HG03432 (cell line): ENCODE measurements at regions not wholly inside any gene's neighbourhood (a gene's known extent, or its start where the extent isn't known, plus 50 kb on each side); places are given as distances from the start of the nearest gene placed in this dataset.

Source experiments
- ATAC-seq: cut with Tn5 transposase; IDR thresholded peaks from one replicate; pipeline ENCODE4 v1.9.1; 2021; ENCODE audit warnings: mild to moderate bottlenecking, moderate library complexity; ENCODE audit not compliant: unreplicated experiment

DNA sequence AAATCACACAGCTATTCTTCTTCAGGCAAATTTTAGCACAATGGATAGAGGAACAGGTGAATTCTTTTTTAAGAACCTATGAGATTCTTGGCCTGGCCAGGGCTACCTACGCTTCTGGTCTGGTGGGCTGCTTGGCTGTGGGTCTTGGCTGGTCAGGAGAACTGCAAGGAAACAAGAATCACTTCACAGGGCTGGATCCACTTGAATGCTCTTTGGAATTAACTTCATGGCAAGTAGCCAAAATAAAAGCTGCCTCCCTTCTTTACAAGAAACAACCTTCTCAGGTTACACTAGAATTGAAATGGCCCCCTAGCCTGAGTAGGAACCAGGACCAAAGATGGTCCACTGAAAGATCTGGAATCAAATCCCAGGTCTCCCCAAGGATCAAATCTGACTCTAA, 519.1 kb downstream of the IQCM start:
- no peak for ATAC-seq

- ATAC-seq = no peak
Observed at GRCh38 chr4:149296084-149296483, 519.6 kb downstream of the IQCM start.

DNA sequence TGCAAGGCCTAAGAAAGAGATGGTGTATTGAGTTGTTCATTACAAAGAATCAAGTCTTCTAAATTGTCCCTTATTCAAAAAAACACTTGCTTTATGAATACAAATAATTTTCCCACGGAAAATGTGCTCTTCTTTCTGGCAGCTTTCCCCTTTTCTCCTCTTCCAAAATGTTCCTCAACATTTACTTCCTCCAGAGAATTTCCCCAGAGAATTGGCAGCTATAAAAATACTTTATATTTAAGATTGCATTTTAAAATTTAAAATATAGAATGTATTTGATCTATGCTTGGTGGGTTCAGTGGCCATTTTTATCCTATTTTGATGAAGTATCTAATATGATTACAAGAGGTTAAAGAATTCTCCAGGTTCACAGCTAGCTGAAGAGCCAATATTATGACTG, 521.0 kb downstream of the IQCM start:
- ATAC-seq = no peak

DNA sequence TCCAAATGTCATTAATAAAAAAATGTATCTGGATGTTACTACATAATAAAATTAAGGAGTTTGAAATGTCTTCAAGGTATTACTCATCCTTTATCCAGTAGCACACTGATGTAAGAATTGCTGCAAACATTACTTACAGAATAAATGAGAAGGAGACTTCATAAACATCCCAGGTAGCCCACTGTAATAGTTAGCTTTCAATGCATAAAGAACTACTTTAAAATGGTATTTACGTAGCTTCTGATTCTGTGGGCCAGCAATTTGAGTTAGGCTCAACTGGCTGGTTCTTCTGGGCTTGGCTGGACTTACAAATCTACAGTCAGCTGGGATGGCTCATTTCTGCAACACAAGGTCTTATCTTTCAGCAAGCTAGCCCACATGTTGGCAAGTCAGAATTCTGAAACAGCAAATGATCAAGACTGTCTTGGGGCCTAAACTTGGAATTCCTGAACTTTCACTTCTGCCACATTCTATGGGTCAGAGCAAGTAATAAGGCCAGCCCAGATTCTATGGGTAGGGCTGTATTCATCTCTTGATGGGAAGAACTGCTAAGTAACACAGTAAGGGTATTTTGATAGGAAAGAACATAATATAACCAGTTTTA, 522.5 kb downstream of the IQCM start:
- no peak for ATAC-seq

DNA sequence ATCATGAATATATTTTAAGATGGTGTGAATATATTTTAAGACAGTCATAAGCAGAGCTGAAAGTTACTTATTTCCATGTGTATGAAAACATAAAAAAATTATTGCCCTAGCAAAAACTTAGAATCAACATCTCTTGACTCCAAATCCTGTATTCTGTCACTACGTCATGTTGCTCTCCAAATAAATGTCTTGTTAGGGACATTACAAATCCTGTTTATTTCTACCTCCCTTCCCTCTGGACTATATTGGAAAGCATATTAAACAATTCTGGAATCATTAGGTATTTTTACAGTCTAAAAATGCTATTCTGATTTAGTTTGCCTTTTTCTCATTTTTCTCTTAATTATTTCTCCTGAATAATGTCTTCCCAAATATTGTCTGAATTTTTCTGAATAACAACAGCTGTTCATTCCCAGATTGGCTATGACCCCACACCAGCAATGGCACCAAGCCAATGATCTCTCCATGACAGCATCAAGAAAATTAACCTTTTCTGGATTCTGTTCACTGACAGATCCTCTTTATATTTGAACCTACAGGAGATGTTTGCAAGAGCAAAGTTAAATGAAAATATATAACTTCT, 523.1 kb downstream of the IQCM start:
- no peak for ATAC-seq

DNA sequence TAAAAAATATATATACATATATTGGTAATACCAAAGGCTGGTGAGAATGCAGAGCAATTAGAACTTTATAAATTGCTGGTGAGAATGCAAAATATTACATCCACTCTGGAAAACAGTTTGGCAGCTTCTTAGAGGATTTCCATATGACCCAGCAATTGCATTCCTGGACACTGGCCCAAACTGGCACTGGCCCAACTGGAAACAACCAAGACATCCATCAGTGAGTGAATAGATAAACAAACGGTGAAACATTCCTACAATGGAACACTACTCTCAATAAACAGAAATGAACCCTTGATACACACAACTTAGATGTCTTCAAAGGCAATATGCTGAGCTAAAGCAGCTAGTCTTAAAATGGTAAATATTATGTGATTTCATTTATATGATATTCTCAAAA, 524.2 kb downstream of the IQCM start:
- ATAC-seq = no peak

GRCh38 chr4:149280806-149281205, 534.8 kb downstream of the IQCM start:
- ATAC-seq = no peak

- no peak for ATAC-seq
Observed at GRCh38 chr4:149279776-149280175, 535.9 kb downstream of the IQCM start.

- ATAC-seq = no peak
Observed at GRCh38 chr4:149279331-149279730, 536.3 kb downstream of the IQCM start.

DNA sequence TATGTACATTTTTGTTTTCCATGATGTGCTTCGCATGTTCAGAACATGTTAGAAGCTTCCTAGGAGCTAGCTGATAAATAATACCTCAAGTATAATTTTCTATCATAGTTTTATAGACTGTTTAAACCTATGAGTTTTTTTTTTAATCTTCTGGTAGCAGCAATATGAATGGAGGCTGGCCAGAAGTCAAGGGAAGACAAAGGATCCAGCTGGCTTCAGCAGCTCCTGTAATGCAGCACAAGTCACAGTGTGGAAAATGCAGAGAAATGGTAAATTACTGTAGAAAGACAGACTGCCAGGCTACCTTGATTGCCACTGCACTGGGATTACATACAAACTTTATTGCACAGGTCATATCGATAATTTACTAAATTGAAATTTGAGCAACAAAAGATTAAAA, 537.9 kb downstream of the IQCM start:
- ATAC-seq = no peak

- ATAC-seq = no peak
Observed at GRCh38 chr4:149269835-149270234, 545.8 kb downstream of the IQCM start.

- no peak for ATAC-seq
Observed at GRCh38 chr4:149266301-149266700, 549.3 kb downstream of the IQCM start.

- ATAC-seq = no peak
Observed at GRCh38 chr4:149265645-149266044, 550.0 kb downstream of the IQCM start.

GRCh38 chr4:149264093-149264733, 551.4 kb downstream of the IQCM start:
- ATAC-seq = peak; percentile 91

DNA sequence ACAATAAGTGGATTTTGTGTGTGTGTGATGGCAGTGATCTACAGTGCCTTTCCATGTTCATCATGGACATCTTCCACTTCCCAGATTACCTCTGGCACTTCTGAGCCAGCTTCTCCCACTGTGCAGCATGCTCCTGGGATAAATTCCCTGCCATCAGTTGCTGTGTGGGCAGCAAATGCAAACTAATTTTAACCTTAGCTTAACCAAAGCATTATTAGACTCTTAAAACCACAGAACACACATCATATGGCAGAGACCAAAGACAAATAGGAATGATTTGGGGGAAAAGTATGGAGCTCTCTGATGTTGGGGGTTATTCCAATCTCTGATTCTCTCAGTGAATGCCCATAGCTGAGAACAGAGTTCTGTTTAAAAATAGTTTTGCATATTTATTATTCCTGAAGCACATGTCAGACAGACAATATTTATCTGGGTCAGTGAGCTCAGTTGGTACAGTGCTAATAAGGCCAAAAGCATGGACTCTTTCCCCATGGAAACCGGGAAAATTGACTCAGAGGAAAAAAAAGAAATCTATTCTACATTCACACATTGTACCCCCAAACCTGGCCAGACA, 567.4 kb downstream of the IQCM start:
- no peak for ATAC-seq

DNA sequence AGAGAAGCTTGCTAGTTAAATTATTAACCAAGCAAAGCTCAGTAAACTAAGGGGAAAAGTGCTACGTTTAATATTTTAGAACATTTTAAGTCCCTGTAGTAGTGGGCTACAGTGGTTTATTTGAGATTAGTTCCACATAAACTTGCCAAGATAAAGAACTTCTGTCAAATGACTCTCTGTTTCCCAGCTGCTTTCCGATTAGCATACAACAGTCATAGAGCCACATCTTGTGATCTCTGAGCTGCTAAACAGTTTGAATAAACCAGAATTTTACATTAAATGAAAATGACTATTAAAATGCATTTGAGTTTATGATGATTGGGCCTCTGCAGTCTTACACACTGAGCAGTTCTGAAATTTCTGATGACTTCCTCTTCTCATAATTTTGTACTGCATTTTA, 568.5 kb downstream of the IQCM start:
- no peak for ATAC-seq

GRCh38 chr4:149245333-149245732, 570.3 kb downstream of the IQCM start:
- ATAC-seq = no peak

- ATAC-seq = no peak
Observed at GRCh38 chr4:149238097-149238496, 577.5 kb downstream of the IQCM start.

GRCh38 chr4:149234798-149235197, 580.8 kb downstream of the IQCM start:
- no peak for ATAC-seq

GRCh38 chr4:149223659-149224058, 592.0 kb downstream of the IQCM start:
- no peak for ATAC-seq

DNA sequence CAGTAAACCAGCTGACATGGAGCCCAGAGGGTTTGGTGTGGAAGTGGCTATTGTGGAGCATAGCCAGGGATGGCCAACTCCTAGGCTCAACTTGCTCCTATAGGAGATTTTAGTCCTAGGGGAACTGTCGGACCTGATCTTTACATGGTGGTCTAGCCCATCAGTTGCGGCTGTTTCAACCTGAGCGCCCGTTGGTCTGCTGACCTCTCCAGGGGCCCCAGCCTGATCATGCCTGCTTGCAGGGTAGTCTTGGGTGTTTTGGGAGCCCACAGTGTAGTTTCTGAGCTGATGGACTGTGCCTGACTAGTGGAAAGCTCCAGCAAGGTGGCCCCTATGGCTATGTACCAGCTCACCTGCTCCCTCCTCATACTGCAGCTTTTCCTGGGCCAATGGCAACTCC, 597.0 kb downstream of the IQCM start:
- no peak for ATAC-seq

DNA sequence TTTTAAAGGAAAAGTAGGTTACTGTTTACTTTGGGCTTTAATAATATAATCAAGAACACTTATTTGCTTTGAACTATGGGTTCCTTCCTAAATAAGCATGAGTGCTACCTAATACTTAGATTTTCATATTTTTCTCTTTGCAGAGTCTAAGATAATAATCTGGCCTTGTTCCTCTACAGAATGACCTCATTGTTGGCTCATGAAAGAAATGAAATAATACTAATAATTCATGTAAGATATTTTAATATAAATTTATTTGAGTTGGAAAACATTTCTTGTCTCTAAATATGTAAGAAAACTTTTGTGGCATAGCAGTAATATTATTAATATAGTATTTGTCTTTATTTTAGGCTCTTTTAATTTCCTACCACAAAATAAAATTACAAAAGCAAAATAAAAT, 601.3 kb downstream of the IQCM start:
- ATAC-seq = no peak
